Activated CD4-positive, alpha-beta T cell treated with anti-CD3 and anti-CD28 coated beads, Interleukin-2, Interleukin-4, amounts not matched to agents 100 ng/mL and 50 ng/mL, durations not matched to agents 16 hours and 8 hours (primary cell): ENCODE measurements at regions not wholly inside any gene's neighbourhood (a gene's known extent, or its start where the extent isn't known, plus 50 kb on each side); places are given as distances from the start of the nearest gene placed in this dataset.

Source experiments
- DNase-seq: peaks from one replicate; pipeline ENCODE4 v3.0.0-alpha.2; 2020; ENCODE audit warnings: low spot score

GRCh38 chr9:91132576-91133073 lies 229.1 kb downstream of the AUH start:
- DNase-seq: no peak

GRCh38 chr9:91134608-91135007 lies 227.1 kb downstream of the AUH start:
- no peak for DNase-seq

GRCh38 chr9:91137391-91137790 lies 224.3 kb downstream of the AUH start:
- DNase-seq: no peak

- DNase-seq: no peak
Observed at GRCh38 chr9:91138760-91139159, 223.0 kb downstream of the AUH start.

GRCh38 chr9:91141407-91141965 lies 220.2 kb downstream of the AUH start:
- no peak for DNase-seq

GRCh38 chr9:91143162-91143561 lies 218.6 kb downstream of the AUH start:
- no peak for DNase-seq

GRCh38 chr9:91143642-91144041 lies 218.1 kb downstream of the AUH start:
- no peak for DNase-seq

GRCh38 chr9:91144769-91145168 lies 216.9 kb downstream of the AUH start:
- no peak for DNase-seq

GRCh38 chr9:91145496-91145895 lies 216.2 kb downstream of the AUH start:
- DNase-seq: no peak

GRCh38 chr9:91146391-91147019 lies 215.2 kb downstream of the AUH start:
- no peak for DNase-seq

GRCh38 chr9:91147079-91147708 lies 214.5 kb downstream of the AUH start:
- no peak for DNase-seq

- no peak for DNase-seq
Observed at GRCh38 chr9:91148306-91148705, 213.4 kb downstream of the AUH start.

GRCh38 chr9:91150273-91150997 lies 211.3 kb downstream of the AUH start:
- no peak for DNase-seq

GRCh38 chr9:91150998-91151717 lies 210.6 kb downstream of the AUH start:
- DNase-seq: peak; percentile 95

GRCh38 chr9:91151718-91152095 lies 210.0 kb downstream of the AUH start:
- DNase-seq: no peak

- DNase-seq: no peak
Observed at GRCh38 chr9:91154686-91155085, 207.0 kb downstream of the AUH start.

GRCh38 chr9:91155181-91155580 lies 206.5 kb downstream of the AUH start:
- DNase-seq: no peak

- DNase-seq: no peak
Observed at GRCh38 chr9:91155746-91156376, 205.9 kb downstream of the AUH start.

GRCh38 chr9:91156451-91157234 lies 205.1 kb downstream of the AUH start:
- DNase-seq: no peak

GRCh38 chr9:91157883-91158282 lies 203.8 kb downstream of the AUH start:
- no peak for DNase-seq

GRCh38 chr9:91158286-91158685 lies 203.4 kb downstream of the AUH start:
- no peak for DNase-seq
